ENCODE measurements at regions not wholly inside any gene's neighbourhood (a gene's known extent, or its start where the extent isn't known, plus 50 kb on each side); places are given as distances from the start of the nearest gene placed in this dataset.
A peak's percentile ranks its signal among the peaks of the same experiment; 100 is the strongest.

GRCh38 chr7:371779-372545, 82.0 kb downstream of the FOXL3 start:
- WGBS (ENCODE audit: extremely low coverage, insufficient read length, low lambda C conversion rate): no CpG with 5 or more reads among the region's 43 CpGs
- Histone ChIP-seq H2BK20ac (ENCODE audit: low read depth, low read length, poor library complexity, severe bottlenecking) (no peak overlapping the region), H4K91ac (ENCODE audit: insufficient read length, low read depth, low read length) (no peak overlapping the region), H3K4ac (ENCODE audit: low read depth, low read length) (no peak overlapping the region), H3K79me1 (ENCODE audit: insufficient read depth, low read depth, low read length, poor library complexity, severe bottlenecking) (no peaks in the 10 kb centered on the region), H3K4me1 (ENCODE audit: insufficient read depth, low read length) (no peaks in the 10 kb centered on the region), H3K27me3 (ENCODE audit: insufficient read depth, low read length) (no peaks in the 10 kb centered on the region), H2BK12ac (ENCODE audit: insufficient read length, low read depth, low read length) (no peak overlapping the region), H2AFZ (ENCODE audit: low read length) (no peak overlapping the region), H3K9me3 (ENCODE audit: control insufficient read depth, low read depth, low read length) (no peaks in the 10 kb centered on the region), H2BK5ac (ENCODE audit: insufficient read length, low read length) (no peak overlapping the region), H3K14ac (ENCODE audit: insufficient read depth, low read length) (no peak overlapping the region; the same call in 1 of the 2 replicates), H4K5ac (ENCODE audit: insufficient read length, low read depth, low read length) (no peak overlapping the region), H4K8ac (replicated peaks; ENCODE audit: insufficient read length, low read depth, low read length) (no peak overlapping the region), H3K18ac (ENCODE audit: insufficient read length, low read depth, low read length) (no peak overlapping the region), H3K9ac (ENCODE audit: extremely low read depth, insufficient read length, low read length) (no peak overlapping the region), H3K56ac (ENCODE audit: insufficient read length, low read depth, low read length) (no peak overlapping the region), H3K23ac (ENCODE audit: insufficient read length, low read depth, low read length) (no peak overlapping the region), H3T11ph (ENCODE audit: low read length) (no peak overlapping the region), H2BK120ac (ENCODE audit: low read depth, low read length, poor library complexity, severe bottlenecking) (no peak overlapping the region), H2BK15ac (ENCODE audit: low read depth, low read length) (no peak overlapping the region), H4K20me1 (ENCODE audit: control insufficient read depth, insufficient read depth, insufficient read length) (no peaks in the 10 kb centered on the region), H3K23me2 (ENCODE audit: insufficient read length, low read depth, low read length, poor library complexity, severe bottlenecking) (no peaks in the 10 kb centered on the region), H3K27ac (ENCODE audit: insufficient read length, low read depth, low read length) (no peak overlapping the region), H3K4me2 (ENCODE audit: insufficient read depth, insufficient read length, low read length) (no peak overlapping the region), H2AK5ac (ENCODE audit: insufficient read length, low read length) (no peak overlapping the region), H3K79me2 (ENCODE audit: insufficient read depth, low read length) (no peaks in the 10 kb centered on the region)
- no peaks in the 10 kb centered on the region; a peak in 2 of 5 replicates for H3K9me3 Mint-ChIP-seq
- H3K36me3 Mint-ChIP-seq (ENCODE audit: insufficient read depth in 1 of 3, low read depth in 3 of 3): no peaks in the 10 kb centered on the region
- no peak overlapping the region; a peak in 1 of 7 replicates for H3K27ac Mint-ChIP-seq
- H3K4me1 Mint-ChIP-seq: peaks cover 2 to 23% of the 10 kb centered on the region in 2 experiments; a peak in 3 of 4 replicates
- DNase-seq: peak; percentile 22
- no peaks in the 10 kb centered on the region; the same call in none of the 2 replicates for H3K27me3 Mint-ChIP-seq (ENCODE audit: low read depth)
- H3K4me3 Mint-ChIP-seq: no peak overlapping the region
- no peak for TF ChIP-seq CTCF (conservative IDR thresholded peaks at IDR 0.05)
